Peyer's patch (tissue), 4 donors: ENCODE measurements at regions not wholly inside any gene's neighbourhood (a gene's known extent, or its start where the extent isn't known, plus 50 kb on each side); places are given as distances from the start of the nearest gene placed in this dataset.

Source experiments
- DNase-seq, 3 donors: peaks; one replicate each; pipeline ENCODE4 v3.0.0-alpha.2; 2017 to 2019
- H3K27ac ChIP-seq, 4 donors: fragments of 200-600 bp; sonication (generic); one replicate each; pipeline ENCODE4 v1.5.1; 2016 to 2019
- H3K27me3 ChIP-seq, 2 donors: fragments of 200-600 bp; sonication (generic); one replicate each; pipeline ENCODE4 v1.5.1; 2019
- H3K36me3 ChIP-seq, 3 donors: fragments of 200-600 bp; sonication (generic); one replicate each; pipeline ENCODE4 v1.5.1; 2016 to 2019
- H3K4me1 ChIP-seq, 4 donors: fragments of 200-600 bp; sonication (generic); one replicate each; pipeline ENCODE4 v1.5.1; 2016 to 2019
- H3K4me3 ChIP-seq, 4 donors: fragments of 200-600 bp; sonication (generic); 1 replicate in 3 of 4; 2 replicates in 1 of 4; pipeline ENCODE4 v1.5.1; 2016 to 2019; ENCODE audit warnings: mild to moderate bottlenecking in 1 of 4
- H3K9me3 ChIP-seq, 4 donors: fragments of 200-600 bp; sonication (generic); one replicate each; pipeline ENCODE4 v1.5.1; 2016 to 2019; ENCODE audit warnings: mild to moderate bottlenecking in 1 of 4
- CTCF ChIP-seq, 6 experiments: fragments of 450-650 bp in 4 of 6; fragments of 200-600 bp in 2 of 6; sonication (generic) in 1 of 6; IDR thresholded peaks; one replicate each; pipeline ENCODE4 v1.5.1; 2017 to 2019; ENCODE audit warnings: antibody characterized with exemption in 6 of 6, mild to moderate bottlenecking in 3 of 6, moderate library complexity in 1 of 6
- POLR2A ChIP-seq, 2 donors: fragments of 450-650 bp; IDR thresholded peaks; one replicate each; pipeline ENCODE4 v1.5.1; 2017; ENCODE audit warnings: antibody characterized with exemption in 2 of 2, mild to moderate bottlenecking in 2 of 2, moderate library complexity in 2 of 2

- Histone ChIP-seq H3K9me3 (no peaks in the 10 kb centered on the region), H3K27ac (peak overlapping the region in 2 of 4 donors; percentile 34 to 49), H3K36me3 (no peaks in the 10 kb centered on the region), H3K4me3 (no peak overlapping the region), H3K27me3 (no peaks in the 10 kb centered on the region), H3K4me1 (no peaks in the 10 kb centered on the region)
- no peak for DNase-seq
- TF ChIP-seq CTCF (IDR thresholded peaks at IDR 0.05): no peak
- no peak for TF ChIP-seq POLR2A (IDR thresholded peaks at IDR 0.05)
Observed at GRCh38 chr10:89887406-89887805, 186.0 kb downstream of the KIF20B start.

DNA sequence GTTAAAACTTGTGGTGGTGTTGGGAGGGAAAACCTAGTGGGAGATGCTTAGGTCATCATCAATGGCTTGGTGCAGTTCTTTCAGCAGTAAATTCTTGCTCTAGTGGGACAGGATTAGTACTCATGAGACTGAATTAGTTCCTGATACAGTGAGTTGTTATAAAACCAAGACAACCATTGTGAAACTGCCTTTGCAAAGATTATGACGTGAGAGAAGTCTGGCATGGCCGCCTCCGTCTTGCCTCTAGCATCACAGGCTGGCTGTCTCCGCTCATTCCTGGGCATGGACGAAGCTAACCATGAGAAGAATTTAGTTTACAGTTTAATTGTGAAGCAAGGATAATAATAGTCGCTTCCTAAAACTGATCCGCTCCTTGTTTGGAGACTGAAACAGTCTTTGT is 186.4 kb downstream of the KIF20B start:
- Histone ChIP-seq H3K36me3 (no peaks in the 10 kb centered on the region), H3K27ac (peak overlapping the region in 3 of 4 donors; percentile 14 to 49 (median 34)), H3K9me3 (no peaks in the 10 kb centered on the region), H3K27me3 (no peaks in the 10 kb centered on the region), H3K4me1 (no peaks in the 10 kb centered on the region), H3K4me3 (no peak overlapping the region)
- peak in 2 of 3 donors; percentile 26 to 51 for DNase-seq
- TF ChIP-seq CTCF (IDR thresholded peaks at IDR 0.05) (no peak), POLR2A (IDR thresholded peaks at IDR 0.05) (no peak)

GRCh38 chr10:89888321-89889070 is 187.1 kb downstream of the KIF20B start:
- peak in 1 of 3 donors; percentile 17 for DNase-seq
- no peaks in the 10 kb centered on the region for H3K4me1 ChIP-seq
- no peaks in the 10 kb centered on the region for H3K27me3 ChIP-seq
- no peak overlapping the region for H3K4me3 ChIP-seq
- peak overlapping the region in 3 of 4 donors; percentile 1 to 49 (median 14) for H3K27ac ChIP-seq
- no peaks in the 10 kb centered on the region for H3K9me3 ChIP-seq
- no peaks in the 10 kb centered on the region for H3K36me3 ChIP-seq
- no peak for TF ChIP-seq POLR2A (IDR thresholded peaks at IDR 0.05)
- no peak for TF ChIP-seq CTCF (IDR thresholded peaks at IDR 0.05)

GRCh38 chr10:89889606-89890005 is 188.2 kb downstream of the KIF20B start:
- no peak for DNase-seq
- no peaks in the 10 kb centered on the region for H3K36me3 ChIP-seq
- no peaks in the 10 kb centered on the region for H3K27me3 ChIP-seq
- H3K4me3 ChIP-seq: no peak overlapping the region
- no peaks in the 10 kb centered on the region for H3K4me1 ChIP-seq
- H3K27ac ChIP-seq: peak overlapping the region in 2 of 4 donors; percentile 1 to 47
- TF ChIP-seq POLR2A (IDR thresholded peaks at IDR 0.05) (no peak), CTCF (IDR thresholded peaks at IDR 0.05) (no peak)
- H3K9me3 ChIP-seq: no peaks in the 10 kb centered on the region

GRCh38 chr10:89891006-89891535 is 189.7 kb downstream of the KIF20B start:
- H3K27ac ChIP-seq: no peak overlapping the region
- TF ChIP-seq POLR2A (IDR thresholded peaks at IDR 0.05): no peak
- TF ChIP-seq CTCF (IDR thresholded peaks at IDR 0.05): no peak
- H3K9me3 ChIP-seq: no peaks in the 10 kb centered on the region
- DNase-seq: no peak
- H3K4me1 ChIP-seq: no peaks in the 10 kb centered on the region
- H3K4me3 ChIP-seq: no peak overlapping the region
- H3K27me3 ChIP-seq: no peaks in the 10 kb centered on the region
- no peaks in the 10 kb centered on the region for H3K36me3 ChIP-seq
